Stimulated activated naive CD4-positive, alpha-beta T cell treated with Interleukin-2 at 50 U/mL for 16 hours (primary cell): ENCODE measurements at regions not wholly inside any gene's neighbourhood (a gene's known extent, or its start where the extent isn't known, plus 50 kb on each side); places are given as distances from the start of the nearest gene placed in this dataset.

Experiments
- DNase-seq: peaks from one replicate; lab custom pipeline; 2025; lab: John Stamatoyannopoulos, UW

DNA sequence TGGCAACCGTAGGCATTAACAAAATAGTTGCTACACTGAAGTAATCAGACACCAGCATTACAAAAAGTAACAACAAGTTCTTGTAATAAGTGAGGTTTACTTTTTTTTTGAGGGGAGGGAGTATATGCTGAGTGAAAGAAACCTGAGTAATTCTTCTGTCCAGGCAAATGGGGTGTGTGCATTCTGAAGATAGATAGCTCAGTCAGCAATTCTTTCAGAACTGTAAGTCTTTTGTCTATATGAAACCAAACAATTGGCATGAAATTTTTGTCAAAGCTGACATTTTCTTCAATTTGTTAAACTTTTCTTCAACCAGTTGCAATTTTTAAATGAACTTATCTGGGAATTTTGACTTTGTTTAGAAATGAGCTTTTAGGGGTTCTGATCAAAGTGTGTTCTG is 208.1 kb upstream of the THSD7B start:
- no peak for DNase-seq

DNA sequence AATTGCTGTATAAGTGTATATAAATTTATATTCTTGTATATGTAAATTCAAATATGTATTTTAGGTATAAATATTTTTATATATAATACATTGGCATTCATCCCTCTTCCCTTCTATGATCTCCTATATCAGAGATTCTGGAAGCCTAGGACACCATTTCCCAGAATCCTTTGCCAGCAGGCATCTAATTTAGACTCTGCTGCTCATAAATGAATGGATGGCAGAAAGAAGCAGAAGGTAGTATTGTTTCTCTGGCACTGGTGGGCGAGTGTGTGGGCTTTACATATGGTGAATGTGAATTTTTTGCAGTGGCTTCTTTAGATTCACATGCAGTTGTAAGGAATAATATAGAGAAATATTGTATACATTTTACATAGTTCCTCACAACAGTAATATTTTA is 215.2 kb upstream of the THSD7B start:
- no peak for DNase-seq

DNA sequence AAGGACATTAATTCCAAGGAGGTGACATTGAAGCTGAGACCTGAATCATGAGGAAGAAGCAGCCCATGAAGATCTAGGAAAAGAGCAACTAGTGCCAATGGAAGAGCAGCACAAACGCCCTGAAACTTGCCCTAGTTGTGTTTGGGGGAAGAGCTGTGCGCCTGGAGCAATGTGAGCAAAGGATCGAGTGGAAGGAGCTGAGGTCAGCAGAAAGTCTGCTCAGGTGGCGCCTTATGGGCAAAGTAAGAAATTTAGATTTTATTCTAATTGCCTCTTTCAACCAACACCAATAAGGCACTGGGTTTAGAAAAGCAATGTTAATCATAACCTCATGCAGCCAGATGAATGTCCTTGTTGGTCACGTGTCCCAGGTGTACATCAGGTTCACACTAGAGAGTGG is 226.0 kb upstream of the THSD7B start:
- no peak for DNase-seq

- DNase-seq, result no peak
Observed at GRCh38 chr2:136538489-136538888, 226.9 kb upstream of the THSD7B start.

DNA sequence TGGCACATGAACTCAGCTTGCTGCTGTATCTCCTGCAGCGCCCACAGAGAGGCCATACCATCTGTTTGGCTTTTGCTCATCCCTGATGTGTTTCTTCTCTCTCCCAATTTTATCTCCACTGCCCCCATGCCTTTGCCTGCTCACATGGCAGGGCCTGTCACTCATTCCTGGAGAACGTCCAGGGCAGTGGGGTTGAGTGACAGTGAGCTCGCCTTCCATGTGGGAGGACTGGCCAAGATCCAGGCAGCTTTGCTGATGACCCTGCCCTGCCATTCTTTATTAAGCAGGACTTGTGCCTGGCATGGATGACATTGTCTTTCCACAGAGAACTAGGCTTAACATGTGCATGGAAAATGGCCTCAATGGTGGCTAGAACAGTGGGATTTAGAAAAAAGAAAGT is 230.5 kb upstream of the THSD7B start:
- no peak for DNase-seq

GRCh38 chr2:136532171-136532570 is 233.2 kb upstream of the THSD7B start:
- no peak for DNase-seq

- no peak for DNase-seq
Observed at GRCh38 chr2:136531731-136532130, 233.6 kb upstream of the THSD7B start.

DNA sequence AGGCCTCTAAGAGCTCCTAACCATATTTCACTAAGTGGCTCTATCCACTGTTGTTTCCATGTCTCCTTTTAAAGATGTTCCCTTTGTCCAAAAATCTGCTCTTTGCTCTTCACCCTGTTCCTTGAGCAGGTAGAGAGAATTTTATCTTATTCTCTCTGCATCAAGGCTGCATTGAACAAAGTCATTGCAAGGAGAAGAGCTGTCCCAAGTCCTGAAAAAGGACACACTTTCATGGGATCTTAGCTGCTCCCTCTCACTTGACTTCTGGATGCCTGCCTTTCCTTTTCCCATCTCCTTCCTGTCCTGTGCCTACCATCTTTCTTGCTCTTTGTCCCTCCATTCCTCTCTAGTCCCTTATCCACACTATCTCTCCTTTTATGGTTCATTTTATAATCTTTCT is 235.2 kb upstream of the THSD7B start:
- no peak for DNase-seq

DNA sequence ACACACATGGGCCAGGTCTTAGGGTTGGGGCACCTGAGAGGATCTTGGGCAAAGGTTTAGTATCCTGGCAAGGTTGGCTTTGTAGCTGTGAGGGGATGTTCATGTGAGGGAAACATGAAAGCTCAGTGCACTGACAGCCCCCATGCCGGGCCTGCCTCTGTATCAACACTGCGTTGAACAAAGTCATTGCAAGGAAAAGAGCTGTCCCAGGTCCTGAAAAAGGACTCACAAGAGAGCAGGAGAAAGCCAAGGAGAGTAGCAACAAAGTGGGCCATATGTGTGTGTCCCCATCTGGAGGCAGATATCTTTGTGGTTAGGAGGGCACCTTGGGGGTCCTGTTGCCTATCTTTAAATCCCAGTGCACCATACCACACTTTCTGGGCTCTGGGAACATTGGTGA is 237.8 kb upstream of the THSD7B start:
- no peak for DNase-seq

DNA sequence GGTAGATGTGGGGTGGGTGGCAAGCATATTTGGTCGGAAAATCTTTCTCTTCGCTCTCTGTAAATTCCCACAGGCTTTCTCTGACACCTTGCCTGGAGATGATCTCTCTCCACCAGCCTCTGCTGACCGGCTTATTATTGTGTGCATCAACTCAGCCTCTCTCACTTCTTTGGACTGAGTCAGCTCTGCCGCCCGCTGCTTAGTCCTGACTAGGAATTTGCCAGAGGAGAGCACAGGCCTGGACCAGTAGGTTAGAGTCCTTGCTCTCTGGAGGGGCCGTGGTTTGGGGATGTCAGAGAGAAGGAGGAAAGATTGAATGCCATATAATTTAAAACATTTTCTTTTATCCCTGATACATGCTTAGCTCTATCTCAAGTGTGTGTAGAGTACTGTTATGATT is 242.6 kb upstream of the THSD7B start:
- no peak for DNase-seq

DNA sequence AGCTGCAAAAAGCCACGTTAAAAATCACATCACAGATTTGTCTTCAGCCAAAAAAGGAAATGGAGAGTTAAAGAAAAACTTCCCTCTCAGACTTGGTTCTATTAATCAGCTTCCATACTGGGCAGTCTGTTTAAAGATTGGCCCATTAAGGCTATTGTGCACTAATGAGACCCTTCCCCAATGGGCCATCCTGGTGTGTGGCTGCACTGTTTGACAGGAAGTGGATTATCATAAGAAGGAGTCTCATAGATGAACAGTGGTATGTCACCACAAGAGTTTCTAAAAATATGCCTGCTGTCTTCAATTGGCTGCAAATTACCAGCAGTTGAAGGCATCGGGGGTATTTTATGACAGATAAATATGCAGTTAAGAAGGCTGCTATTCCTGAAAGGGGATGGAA is 247.6 kb upstream of the THSD7B start:
- DNase-seq, result no peak

- no peak for DNase-seq
Observed at GRCh38 chr2:136510244-136510643, 255.1 kb upstream of the THSD7B start.

GRCh38 chr2:136505462-136505861 is 259.9 kb upstream of the THSD7B start:
- no peak for DNase-seq

DNA sequence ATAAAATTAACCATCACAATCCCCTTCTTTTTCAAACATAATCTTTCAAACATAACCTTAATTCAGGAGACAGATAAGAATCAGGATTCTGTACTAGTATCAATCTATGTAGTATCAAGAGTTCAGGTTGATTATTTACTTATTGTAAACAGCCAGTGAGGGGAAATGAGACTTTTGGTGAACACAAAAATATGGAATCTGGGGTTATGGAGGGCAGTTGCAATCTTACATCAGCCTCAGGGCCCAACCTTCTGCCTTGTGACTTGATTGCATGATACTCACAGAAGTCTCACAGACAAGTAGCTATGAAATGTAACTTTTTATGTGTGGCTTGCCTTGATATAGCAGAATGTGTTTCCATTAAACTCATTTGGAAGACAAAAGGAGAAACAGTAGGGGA is 262.7 kb upstream of the THSD7B start:
- no peak for DNase-seq

DNA sequence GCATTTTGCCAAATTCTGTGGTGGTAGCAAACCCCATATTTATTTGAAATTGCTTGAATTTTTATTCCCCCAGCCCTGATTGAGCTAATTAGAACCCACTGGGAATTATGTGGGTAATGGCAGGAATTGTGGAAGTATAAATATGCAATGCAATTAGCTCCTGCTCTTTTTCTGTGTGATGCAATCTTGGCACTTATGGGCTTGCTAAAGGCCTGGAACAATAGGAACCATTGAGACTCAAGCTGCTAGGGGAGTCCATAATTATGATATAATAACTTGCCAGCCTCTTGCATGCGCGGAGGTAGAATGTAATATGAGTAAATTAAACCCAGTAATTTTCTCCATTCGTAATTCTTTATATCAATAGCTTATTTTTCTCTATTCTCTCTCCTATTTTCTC is 267.6 kb upstream of the THSD7B start:
- no peak for DNase-seq

- no peak for DNase-seq
Observed at GRCh38 chr2:136496966-136497365, 268.4 kb upstream of the THSD7B start.

- no peak for DNase-seq
Observed at GRCh38 chr2:136495636-136496035, 269.7 kb upstream of the THSD7B start.

DNA sequence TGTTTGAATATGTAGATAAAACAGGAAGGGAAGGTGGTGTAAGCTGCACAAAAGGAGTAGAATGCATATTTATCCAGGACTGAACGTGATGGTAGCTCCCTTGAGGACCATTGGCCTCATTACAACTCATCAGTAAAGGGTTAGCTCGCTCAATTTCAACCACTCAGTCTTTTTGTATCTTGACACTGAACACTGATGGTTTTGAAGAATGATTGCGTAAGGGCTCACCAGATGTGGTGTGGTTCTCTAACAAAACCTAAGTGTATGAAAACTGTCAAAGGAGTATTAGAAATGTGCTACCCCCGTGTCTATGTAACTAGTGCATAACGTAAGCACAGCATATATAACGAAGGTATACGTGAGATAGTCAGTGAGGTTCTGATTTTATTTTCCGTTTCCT is 272.4 kb upstream of the THSD7B start:
- DNase-seq, result no peak

- DNase-seq, result no peak
Observed at GRCh38 chr2:136490100-136490499, 275.2 kb upstream of the THSD7B start.

GRCh38 chr2:136487421-136487820 is 277.9 kb upstream of the THSD7B start:
- no peak for DNase-seq

DNA sequence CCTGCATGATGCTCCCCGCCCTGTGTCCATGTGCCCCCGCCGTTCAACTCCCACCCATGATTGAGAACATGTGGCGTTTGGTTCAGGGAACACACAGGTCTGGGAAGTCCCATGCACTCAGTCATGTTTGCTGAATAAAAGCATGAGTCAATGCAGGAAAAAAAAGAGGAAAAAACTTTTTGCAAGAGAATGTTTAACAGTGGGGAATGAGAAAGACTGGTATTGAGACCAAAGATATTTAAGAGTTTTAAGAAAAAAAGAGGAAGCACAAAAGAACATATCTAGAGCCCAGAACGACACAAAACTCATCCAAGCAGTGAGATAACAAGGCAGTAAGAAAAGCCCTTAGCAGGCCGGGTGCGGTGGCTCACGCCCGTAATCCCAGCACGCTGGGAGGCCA is 279.2 kb upstream of the THSD7B start:
- no peak for DNase-seq

DNA sequence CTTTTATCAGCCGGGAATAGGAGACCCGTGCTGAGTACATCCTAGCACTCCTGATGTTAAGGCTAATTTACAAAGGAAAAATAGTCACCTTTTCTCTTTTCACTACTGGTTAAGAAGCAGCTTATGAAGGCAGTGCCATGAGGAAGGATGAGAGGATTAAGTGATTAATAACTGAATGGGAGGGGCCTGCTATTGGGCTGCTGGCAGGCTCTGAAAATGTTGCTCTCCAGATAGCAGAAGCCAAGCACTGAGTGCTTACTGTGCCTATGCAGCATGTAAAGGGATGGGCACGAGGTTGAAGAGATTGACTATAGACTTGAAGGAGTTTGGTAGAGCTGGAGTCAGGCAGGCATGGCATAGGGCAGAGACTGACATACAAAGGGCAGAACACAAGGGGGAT is 282.4 kb upstream of the THSD7B start:
- DNase-seq, result no peak

- DNase-seq, result no peak
Observed at GRCh38 chr2:136482006-136482405, 283.3 kb upstream of the THSD7B start.

DNA sequence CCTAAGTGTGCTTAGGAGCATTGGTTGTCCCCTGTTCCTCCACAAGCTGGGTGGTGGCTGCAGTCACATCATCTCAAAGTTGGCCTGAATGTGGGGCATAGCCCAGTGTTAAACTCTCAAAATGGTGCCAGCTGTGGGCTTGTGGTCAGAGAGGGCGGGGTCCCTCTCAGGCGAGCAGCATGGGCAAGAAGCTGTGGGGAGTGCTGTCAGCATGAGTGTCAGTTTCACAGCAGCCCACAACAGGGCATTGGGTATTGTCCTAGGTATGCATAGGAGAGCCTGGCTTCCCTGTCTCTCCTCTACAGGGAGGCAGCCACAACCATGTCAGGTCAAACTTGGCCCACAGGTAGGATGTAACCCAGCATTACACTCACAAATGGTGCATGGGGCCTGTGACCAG is 285.6 kb upstream of the THSD7B start:
- no peak for DNase-seq

- DNase-seq, result no peak
Observed at GRCh38 chr2:136468799-136469369, 296.5 kb upstream of the THSD7B start.
